ENCODE measurements at regions not wholly inside any gene's neighbourhood (a gene's known extent, or its start where the extent isn't known, plus 50 kb on each side); places are given as distances from the start of the nearest gene placed in this dataset.

DNA sequence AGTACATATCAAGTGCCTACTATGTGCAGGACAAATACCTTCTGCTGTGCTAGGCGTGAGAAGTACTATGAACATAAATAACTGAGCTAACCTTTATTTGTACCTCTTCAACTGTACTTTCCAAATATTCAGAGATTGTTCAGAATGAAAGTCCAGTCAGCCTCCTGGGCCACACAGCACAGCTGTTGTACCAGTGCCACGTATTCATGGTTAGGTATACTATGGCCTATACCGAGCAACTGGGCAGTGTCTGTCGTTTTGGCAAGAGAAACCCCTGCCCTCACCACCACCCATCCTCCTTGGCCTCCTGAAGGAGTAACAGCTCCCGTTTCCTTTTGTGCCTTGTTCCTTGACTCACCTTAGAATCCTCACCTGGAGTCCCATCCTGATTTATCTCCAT is 53.0 kb downstream of the RASSF10 start:
- no peak for TF ChIP-seq CTCF (IDR thresholded peaks at IDR 0.05)
- Histone ChIP-seq H3K36me3 (no peaks in the 10 kb centered on the region), H3K27ac (no peak overlapping the region), H3K4me3 (no peak overlapping the region), H3K9me3 (no peaks in the 10 kb centered on the region), H3K27me3 (no peaks in the 10 kb centered on the region), H3K4me1 (no peaks in the 10 kb centered on the region)
- no peak for DNase-seq (ENCODE audit: low spot score)

GRCh38 chr11:13064593-13064992 is 55.5 kb downstream of the RASSF10 start:
- Histone ChIP-seq H3K27ac (no peak overlapping the region), H3K4me3 (no peak overlapping the region), H3K27me3 (no peaks in the 10 kb centered on the region), H3K36me3 (no peaks in the 10 kb centered on the region), H3K9me3 (no peaks in the 10 kb centered on the region), H3K4me1 (no peaks in the 10 kb centered on the region)
- TF ChIP-seq CTCF (IDR thresholded peaks at IDR 0.05) = no peak
- no peak for DNase-seq (ENCODE audit: low spot score)

DNA sequence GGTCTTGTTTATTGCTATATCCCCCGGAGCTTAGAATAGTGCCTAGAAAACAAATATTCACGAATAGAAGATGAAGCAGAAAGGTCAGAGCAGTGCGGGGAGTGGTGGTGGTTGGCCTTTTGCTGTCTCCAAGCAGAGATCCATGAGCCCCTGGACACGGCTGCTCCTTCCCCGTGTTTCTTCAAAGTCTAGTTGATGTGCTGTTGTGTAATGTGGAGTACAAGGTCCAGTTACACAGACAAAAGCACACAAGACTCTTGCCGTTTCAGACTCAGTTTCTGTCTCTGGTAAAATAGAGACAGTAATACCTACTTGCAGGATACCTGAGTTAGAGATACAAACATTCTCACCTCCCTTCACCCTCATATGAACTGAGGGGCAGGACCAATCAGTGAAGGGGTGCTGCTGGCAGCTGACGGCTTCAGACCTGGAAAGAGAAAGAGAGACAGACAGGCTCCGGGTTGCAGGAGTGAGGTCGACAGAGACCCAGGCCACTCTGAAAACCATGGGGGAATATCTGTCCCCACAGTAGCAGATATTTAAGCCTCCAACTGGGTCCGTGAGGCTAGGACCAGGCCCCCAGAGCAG is 56.2 kb downstream of the RASSF10 start:
- no peaks in the 10 kb centered on the region for H3K4me1 ChIP-seq
- H3K27ac ChIP-seq = no peak overlapping the region
- H3K9me3 ChIP-seq = no peaks in the 10 kb centered on the region
- no peak overlapping the region for H3K4me3 ChIP-seq
- no peaks in the 10 kb centered on the region for H3K36me3 ChIP-seq
- TF ChIP-seq CTCF (IDR thresholded peaks at IDR 0.05) = no peak
- no peak for DNase-seq (ENCODE audit: low spot score)
- H3K27me3 ChIP-seq = no peaks in the 10 kb centered on the region

DNA sequence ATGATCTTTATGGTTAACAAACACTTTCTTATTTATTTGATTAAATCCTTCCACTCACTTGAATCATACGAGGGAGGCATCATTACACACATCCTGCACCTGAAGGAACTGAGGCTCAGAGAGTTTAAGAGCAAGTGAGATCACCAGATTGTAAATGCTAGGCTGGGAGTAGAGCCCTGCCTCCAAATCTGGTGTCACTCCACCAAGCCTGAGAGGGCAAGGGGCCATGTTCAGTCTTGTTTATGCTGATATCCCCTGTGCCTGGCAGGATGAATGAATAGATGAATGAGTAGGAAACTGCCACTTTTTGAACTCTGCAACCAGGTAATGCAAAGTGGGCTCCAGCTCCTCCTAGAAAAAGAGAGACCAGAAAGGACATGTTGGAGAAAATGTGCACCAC is 59.1 kb downstream of the RASSF10 start:
- Histone ChIP-seq H3K27ac (no peak overlapping the region), H3K27me3 (no peaks in the 10 kb centered on the region), H3K4me3 (no peak overlapping the region), H3K4me1 (no peaks in the 10 kb centered on the region), H3K36me3 (no peaks in the 10 kb centered on the region), H3K9me3 (no peaks in the 10 kb centered on the region)
- no peak for DNase-seq (ENCODE audit: low spot score)
- TF ChIP-seq CTCF (IDR thresholded peaks at IDR 0.05) = no peak

- DNase-seq (ENCODE audit: low spot score) = no peak
- no peak overlapping the region for H3K27ac ChIP-seq
- H3K27me3 ChIP-seq = no peaks in the 10 kb centered on the region
- no peak overlapping the region for H3K4me3 ChIP-seq
- no peak for TF ChIP-seq CTCF (IDR thresholded peaks at IDR 0.05)
- no peaks in the 10 kb centered on the region for H3K36me3 ChIP-seq
- no peaks in the 10 kb centered on the region for H3K4me1 ChIP-seq
- no peaks in the 10 kb centered on the region for H3K9me3 ChIP-seq
Measured at GRCh38 chr11:13073119-13073981, 64.2 kb downstream of the RASSF10 start.
